ENCODE measurements at regions not wholly inside any gene's neighbourhood (a gene's known extent, or its start where the extent isn't known, plus 50 kb on each side); places are given as distances from the start of the nearest gene placed in this dataset.
"Not testable (repeated sequence)": the region's sequence is repeated elsewhere in the genome, so short reads cannot be mapped to it uniquely, and the experiment has no call there.

- Histone ChIP-seq H3K4me3 (ENCODE audit: low read depth, low read length) (no peak overlapping the region), H3K36me3 (replicated peaks) (no peaks in the 10 kb centered on the region), H3K27ac (no peak overlapping the region), H3K27me3 (replicated peaks) (no peaks in the 10 kb centered on the region)
- no peak for TF ChIP-seq CTCF (IDR thresholded peaks at IDR 0.05; ENCODE audit: low read depth, low read length, missing control alignments)
- in situ Hi-C loops (cut with HindIII; ENCODE audit: low pct_ligation_motif_present, low sequenced_read_pairs), result no loop called here
- no peak for DNase-seq
Observed at GRCh38 chrX:110531873-110532580, 173.4 kb downstream of the RTL9 start.

- Histone ChIP-seq H3K4me3 (ENCODE audit: low read depth, low read length) (no peak overlapping the region), H3K27me3 (replicated peaks) (no peaks in the 10 kb centered on the region), H3K27ac (no peak overlapping the region), H3K36me3 (replicated peaks) (no peaks in the 10 kb centered on the region)
- DNase-seq, result no peak
- no peak for TF ChIP-seq CTCF (IDR thresholded peaks at IDR 0.05; ENCODE audit: low read depth, low read length, missing control alignments)
- in situ Hi-C loops (cut with HindIII; ENCODE audit: low pct_ligation_motif_present, low sequenced_read_pairs), result no loop called here
Observed at GRCh38 chrX:110532581-110532931, 173.9 kb downstream of the RTL9 start.

GRCh38 chrX:110536816-110537215, 178.2 kb downstream of the RTL9 start:
- Histone ChIP-seq H3K36me3 (replicated peaks) (no peaks in the 10 kb centered on the region), H3K4me3 (ENCODE audit: low read depth, low read length) (no peak overlapping the region), H3K27ac (no peak overlapping the region), H3K27me3 (replicated peaks) (no peaks in the 10 kb centered on the region)
- no peak for DNase-seq
- in situ Hi-C loops (cut with HindIII; ENCODE audit: low pct_ligation_motif_present, low sequenced_read_pairs), result no loop called here
- no peak for TF ChIP-seq CTCF (IDR thresholded peaks at IDR 0.05; ENCODE audit: low read depth, low read length, missing control alignments)

- H3K36me3 ChIP-seq (replicated peaks), result no peaks in the 10 kb centered on the region
- in situ Hi-C loops (cut with HindIII; ENCODE audit: low pct_ligation_motif_present, low sequenced_read_pairs), result no loop called here
- TF ChIP-seq CTCF (IDR thresholded peaks at IDR 0.05; ENCODE audit: low read depth, low read length, missing control alignments), result no peak
- no peaks in the 10 kb centered on the region for H3K27me3 ChIP-seq (replicated peaks)
- no peak overlapping the region for H3K27ac ChIP-seq
- H3K4me3 ChIP-seq (ENCODE audit: low read depth, low read length), result no peak overlapping the region
- DNase-seq, result no peak
Observed at GRCh38 chrX:110541266-110541665, 182.6 kb downstream of the RTL9 start.

GRCh38 chrX:110550854-110551253, 192.2 kb downstream of the RTL9 start:
- H3K36me3 ChIP-seq (replicated peaks); H3K4me3 ChIP-seq (ENCODE audit: low read depth, low read length); in situ Hi-C loops (cut with HindIII; ENCODE audit: low pct_ligation_motif_present, low sequenced_read_pairs); DNase-seq; H3K27ac ChIP-seq; H3K27me3 ChIP-seq (replicated peaks): not testable (repeated sequence)

- no peaks in the 10 kb centered on the region for H3K27me3 ChIP-seq (replicated peaks)
- no peak overlapping the region for H3K27ac ChIP-seq
- in situ Hi-C loops (cut with HindIII; ENCODE audit: low pct_ligation_motif_present, low sequenced_read_pairs), result no loop called here
- no peak for TF ChIP-seq CTCF (IDR thresholded peaks at IDR 0.05; ENCODE audit: low read depth, low read length, missing control alignments)
- DNase-seq, result no peak
- no peaks in the 10 kb centered on the region for H3K36me3 ChIP-seq (replicated peaks)
- no peak overlapping the region for H3K4me3 ChIP-seq (ENCODE audit: low read depth, low read length)
Observed at GRCh38 chrX:110557864-110558263, 199.2 kb downstream of the RTL9 start.

Data from brain microvascular endothelial cell (primary cell).